Mucosa of rectum (tissue), 2 donors: ENCODE measurements at regions not wholly inside any gene's neighbourhood (a gene's known extent, or its start where the extent isn't known, plus 50 kb on each side); places are given as distances from the start of the nearest gene placed in this dataset.

Source experiments
- H3K27ac ChIP-seq, 2 donors: one replicate each; pipeline ENCODE4 v1.7.0; 2013; ENCODE audit warnings: inconsistent platforms in 2 of 2, low read depth in 2 of 2, low read length in 2 of 2
- H3K27me3 ChIP-seq, 2 donors: one replicate each; pipeline ENCODE4 v1.7.0; 2013; ENCODE audit warnings: low read length in 2 of 2; ENCODE audit not compliant: control insufficient read depth in 2 of 2, insufficient read depth in 2 of 2
- H3K36me3 ChIP-seq, 2 donors: one replicate each; pipeline ENCODE4 v1.7.0; 2013; ENCODE audit warnings: low read length in 2 of 2; ENCODE audit not compliant: control insufficient read depth in 2 of 2, insufficient read depth in 2 of 2
- H3K4me1 ChIP-seq, 2 donors: one replicate each; pipeline ENCODE4 v1.7.0; 2013; ENCODE audit warnings: low read length in 2 of 2, mild to moderate bottlenecking in 1 of 2; ENCODE audit not compliant: control insufficient read depth in 2 of 2, insufficient read depth in 2 of 2
- H3K4me3 ChIP-seq, 2 donors: one replicate each; pipeline ENCODE4 v1.7.0; 2013; ENCODE audit warnings: low read length in 2 of 2
- H3K9ac ChIP-seq, 2 donors: one replicate each; pipeline ENCODE4 v1.7.0; 2013; ENCODE audit warnings: low read length in 2 of 2, low read depth in 1 of 2, mild to moderate bottlenecking in 1 of 2
- H3K9me3 ChIP-seq, 2 donors: one replicate each; pipeline ENCODE4 v1.7.0; 2013; ENCODE audit warnings: low read length in 2 of 2; ENCODE audit not compliant: control insufficient read depth in 2 of 2
- donor health status: healthy.
- donor health status: Normal muscosa, but diverticular disease.

DNA sequence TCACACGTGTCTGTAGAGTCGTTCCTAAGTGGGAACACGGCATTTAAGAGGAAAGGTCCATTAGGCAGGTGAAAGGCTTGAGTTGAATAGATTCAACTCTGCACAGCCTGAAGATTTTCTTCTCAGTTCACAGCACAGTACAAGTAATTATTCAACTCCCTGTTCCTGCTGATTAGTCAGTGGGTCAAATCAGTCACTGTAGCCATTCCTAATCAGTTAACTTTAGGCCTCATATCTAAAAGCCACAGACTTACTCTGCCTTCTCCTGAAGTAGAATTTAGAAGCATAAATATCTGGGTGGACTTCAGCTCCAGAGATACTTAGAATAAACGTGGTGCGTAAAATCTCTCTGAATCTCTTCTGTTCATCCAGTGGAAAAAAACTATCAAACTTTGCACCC, 872.4 kb downstream of the C6orf118 start:
- Histone ChIP-seq H3K9me3 (peaks cover 0 to 8% of the 10 kb centered on the region in 2 donors), H3K36me3 (no peaks in the 10 kb centered on the region), H3K9ac (no peak overlapping the region), H3K4me1 (no peaks in the 10 kb centered on the region), H3K4me3 (no peak overlapping the region), H3K27me3 (no peaks in the 10 kb centered on the region), H3K27ac (no peak overlapping the region)

- Histone ChIP-seq H3K4me1 (no peaks in the 10 kb centered on the region), H3K9ac (no peak overlapping the region), H3K27me3 (no peaks in the 10 kb centered on the region), H3K4me3 (no peak overlapping the region), H3K9me3 (no peaks in the 10 kb centered on the region), H3K27ac (no peak overlapping the region), H3K36me3 (no peaks in the 10 kb centered on the region)
These were observed 881.5 kb downstream of the C6orf118 start for GRCh38 chr6:164427728-164428402.

GRCh38 chr6:164424489-164424888, 884.9 kb downstream of the C6orf118 start:
- Histone ChIP-seq H3K36me3 (no peaks in the 10 kb centered on the region), H3K4me1 (no peaks in the 10 kb centered on the region), H3K4me3 (no peak overlapping the region), H3K27me3 (no peaks in the 10 kb centered on the region), H3K9me3 (peaks cover 4 to 6% of the 10 kb centered on the region in 2 donors), H3K27ac (no peak overlapping the region), H3K9ac (no peak overlapping the region)

DNA sequence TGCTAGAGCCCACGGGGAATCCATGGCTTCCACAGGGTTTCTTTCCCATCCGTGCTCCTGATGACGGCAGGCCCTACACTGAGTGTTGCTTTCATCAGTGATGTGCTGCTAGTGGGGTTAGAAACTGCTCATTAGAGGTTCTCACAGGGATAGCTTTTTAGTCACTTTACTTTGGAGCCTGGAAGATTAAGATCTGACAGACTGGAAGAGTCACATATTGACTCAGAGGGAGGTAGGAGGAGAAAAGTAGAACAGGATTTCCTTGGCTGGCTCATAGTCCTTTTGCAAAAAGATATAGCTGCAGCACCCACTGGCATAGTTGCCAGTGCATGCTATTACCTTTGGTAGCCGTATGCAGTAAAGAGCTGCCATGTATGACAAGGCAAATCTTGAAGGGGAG, 890.3 kb downstream of the C6orf118 start:
- Histone ChIP-seq H3K27ac (no peak overlapping the region), H3K4me3 (no peak overlapping the region), H3K9me3 (peaks cover 4 to 6% of the 10 kb centered on the region in 2 donors), H3K36me3 (no peaks in the 10 kb centered on the region), H3K27me3 (no peaks in the 10 kb centered on the region), H3K4me1 (no peaks in the 10 kb centered on the region), H3K9ac (no peak overlapping the region)

GRCh38 chr6:164418262-164418588, 891.2 kb downstream of the C6orf118 start:
- Histone ChIP-seq H3K9me3 (peaks cover 4 to 6% of the 10 kb centered on the region in 2 donors), H3K27ac (no peak overlapping the region), H3K36me3 (no peaks in the 10 kb centered on the region), H3K27me3 (no peaks in the 10 kb centered on the region), H3K9ac (no peak overlapping the region), H3K4me3 (no peak overlapping the region), H3K4me1 (no peaks in the 10 kb centered on the region)

- Histone ChIP-seq H3K27me3 (no peaks in the 10 kb centered on the region), H3K9ac (no peak overlapping the region), H3K4me3 (no peak overlapping the region)
These were observed 891.7 kb downstream of the C6orf118 start for GRCh38 chr6:164417537-164418261.

GRCh38 chr6:164415832-164416563, 893.4 kb downstream of the C6orf118 start:
- no peak overlapping the region for H3K9ac ChIP-seq
- H3K9me3 ChIP-seq = peaks cover 0 to 3% of the 10 kb centered on the region in 2 donors
- no peaks in the 10 kb centered on the region for H3K27me3 ChIP-seq
- no peaks in the 10 kb centered on the region for H3K4me1 ChIP-seq
- H3K4me3 ChIP-seq = no peak overlapping the region
- no peak overlapping the region for H3K27ac ChIP-seq
- no peaks in the 10 kb centered on the region for H3K36me3 ChIP-seq

More at GRCh38 chr6:164417537-164418261, 891.7 kb downstream of the C6orf118 start:
- Histone ChIP-seq H3K36me3 (no peaks in the 10 kb centered on the region), H3K9me3 (peaks cover 4 to 6% of the 10 kb centered on the region in 2 donors), H3K4me1 (no peaks in the 10 kb centered on the region), H3K27ac (no peak overlapping the region)

- no peak overlapping the region for H3K27ac ChIP-seq
- no peaks in the 10 kb centered on the region for H3K4me1 ChIP-seq
- H3K4me3 ChIP-seq = no peak overlapping the region
- H3K9ac ChIP-seq = no peak overlapping the region
- peaks cover 0 to 3% of the 10 kb centered on the region in 2 donors for H3K9me3 ChIP-seq
- H3K27me3 ChIP-seq = no peaks in the 10 kb centered on the region
- no peaks in the 10 kb centered on the region for H3K36me3 ChIP-seq
These were observed 894.7 kb downstream of the C6orf118 start for GRCh38 chr6:164414695-164415094.

DNA sequence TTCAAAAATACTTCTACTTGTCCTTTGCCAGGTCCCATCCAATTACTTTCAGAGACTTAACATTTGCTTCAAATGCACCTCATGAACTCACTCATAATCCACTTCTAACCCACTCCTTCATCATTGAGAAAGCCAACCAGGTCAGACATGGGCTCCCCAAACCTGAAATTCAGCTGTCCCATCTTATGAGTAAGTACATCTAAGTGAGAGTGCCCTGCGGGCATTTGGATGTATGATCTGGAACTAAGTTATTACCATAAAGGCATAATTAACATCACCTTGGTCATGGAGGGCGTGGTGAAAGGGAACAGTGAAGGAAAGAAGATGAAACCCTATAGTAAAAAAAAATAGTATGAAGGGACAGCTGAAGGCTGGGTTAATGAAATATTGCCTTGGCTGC, 896.8 kb downstream of the C6orf118 start:
- Histone ChIP-seq H3K9me3 (peaks cover 3 to 5% of the 10 kb centered on the region in 2 donors), H3K27ac (no peak overlapping the region), H3K9ac (no peak overlapping the region), H3K27me3 (no peaks in the 10 kb centered on the region), H3K4me3 (no peak overlapping the region), H3K4me1 (no peaks in the 10 kb centered on the region), H3K36me3 (no peaks in the 10 kb centered on the region)

- H3K27ac ChIP-seq = no peak overlapping the region
- H3K27me3 ChIP-seq = no peaks in the 10 kb centered on the region
- peaks cover 8 to 9% of the 10 kb centered on the region in 2 donors for H3K9me3 ChIP-seq
- H3K9ac ChIP-seq = no peak overlapping the region
- H3K36me3 ChIP-seq = no peaks in the 10 kb centered on the region
- no peaks in the 10 kb centered on the region for H3K4me1 ChIP-seq
- no peak overlapping the region for H3K4me3 ChIP-seq
These were observed 899.4 kb downstream of the C6orf118 start for GRCh38 chr6:164410017-164410416.
